OCI-LY7 (cell line): ENCODE measurements at regions not wholly inside any gene's neighbourhood (a gene's known extent, or its start where the extent isn't known, plus 50 kb on each side); places are given as distances from the start of the nearest gene placed in this dataset.

Experiments used
- BruUV-seq: library from RNA; stranded (reverse); fragments of 400-500 nt; replicated peaks from 2 replicates; lab custom pipeline; 2021; lab: Mats Ljungman, UMichigan
- CTCF ChIA-PET: fragments of 300-600 bp; sonication (Branson Sonifier 250); formaldehyde crosslinking; loops from one replicate; lab custom pipeline; 2022; ENCODE audit warnings: antibody characterized with exemption; ENCODE audit not compliant: unreplicated experiment; lab: Charles Lee
- POLR2A ChIA-PET: fragments of 300-600 bp; sonication (Branson Sonifier 250); formaldehyde crosslinking; loops from one replicate; lab custom pipeline; 2022; ENCODE audit warnings: antibody characterized with exemption; lab: Charles Lee
- DNase-seq: peaks from one replicate; pipeline ENCODE4 v3.0.0-alpha.2; 2015; ENCODE audit warnings: low spot score
- H2AFZ ChIP-seq: fragments of 200-600 bp; sonication (generic), shearing (Covaris generic); 2 replicates; pipeline ENCODE4 v1.6.1; 2014; ENCODE audit warnings: mild to moderate bottlenecking, antibody characterized with exemption, low read length, moderate library complexity
- H3K27ac ChIP-seq: fragments of 200-600 bp; sonication (generic); 2 replicates; pipeline ENCODE4 v1.5.1; 2014; ENCODE audit warnings: mixed run types, low read depth, mild to moderate bottlenecking, moderate library complexity, low read length, inconsistent platforms; ENCODE audit not compliant: poor library complexity, severe bottlenecking
- H3K36me3 ChIP-seq: fragments of 200-600 bp; sonication (generic); 2 replicates; pipeline ENCODE4 v1.6.1; 2014; ENCODE audit warnings: mild to moderate bottlenecking, antibody characterized with exemption, low read length, moderate library complexity, mixed read lengths; ENCODE audit not compliant: insufficient read depth
- H3K4me1 ChIP-seq: fragments of 200-600 bp; sonication (generic); 2 replicates; pipeline ENCODE4 v1.5.1; 2014; ENCODE audit warnings: mild to moderate bottlenecking, low read length; ENCODE audit not compliant: insufficient read depth, poor library complexity, severe bottlenecking
- H3K4me2 ChIP-seq: fragments of 200-600 bp; sonication (generic); 2 replicates; pipeline ENCODE4 v1.6.1; 2014; ENCODE audit warnings: mild to moderate bottlenecking, low read length
- H3K4me3 ChIP-seq: fragments of 200-600 bp; sonication (generic); 2 replicates; pipeline ENCODE4 v1.5.1; 2014; ENCODE audit warnings: mild to moderate bottlenecking, low read depth, low read length; ENCODE audit not compliant: poor library complexity, severe bottlenecking
- H3K79me2 ChIP-seq: fragments of 200-600 bp; sonication (generic); 2 replicates; pipeline ENCODE4 v1.6.1; 2016; ENCODE audit warnings: low read depth, mild to moderate bottlenecking, low read length, moderate library complexity, mixed read lengths; ENCODE audit not compliant: insufficient read depth
- H3K9me2 ChIP-seq: fragments of 200-600 bp; sonication (generic); 2 replicates; pipeline ENCODE4 v1.6.1; 2016; ENCODE audit warnings: mild to moderate bottlenecking, low read length, mixed read lengths; ENCODE audit not compliant: insufficient read depth
- H3K9me3 ChIP-seq: fragments of 200-600 bp; sonication (generic); 2 replicates; pipeline ENCODE4 v1.6.1; 2014; ENCODE audit warnings: mild to moderate bottlenecking, mixed run types, low read length, mixed read lengths
- H4K20me1 ChIP-seq: fragments of 200-600 bp; sonication (generic); 2 replicates; pipeline ENCODE4 v1.6.1; 2014; ENCODE audit warnings: mild to moderate bottlenecking, antibody characterized with exemption, low read length, moderate library complexity, mixed read lengths; ENCODE audit not compliant: insufficient read depth
- CTCF ChIP-seq: fragments of 200-600 bp; sonication (generic); conservative IDR thresholded peaks from 2 replicates; pipeline ENCODE4 v1.5.1; 2014; ENCODE audit warnings: mild to moderate bottlenecking, antibody characterized with exemption, low read length, moderate library complexity, mixed read lengths
- EZH2phosphoT487 ChIP-seq: fragments of 200-600 bp; sonication (generic); IDR thresholded peaks from 2 replicates; pipeline ENCODE4 v1.6.1; 2018; ENCODE audit warnings: low read depth, borderline replicate concordance, mild to moderate bottlenecking, mixed run types, antibody characterized with exemption, low read length, moderate library complexity, mixed read lengths
- intact Hi-C: fragments of 100-400 bp; cut with micrococcal nuclease; formaldehyde crosslinking; loops from one replicate; pipeline ENCODE4 v1.10.0; 2022; ENCODE audit not compliant: unreplicated experiment

- no peaks in the 10 kb centered on the region for H3K79me2 ChIP-seq
- H3K4me1 ChIP-seq: no peaks in the 10 kb centered on the region
- no peak overlapping the region for H2AFZ ChIP-seq
- TF ChIP-seq EZH2phosphoT487: no peak
- peak; percentile 71 for TF ChIP-seq CTCF
- no peaks in the 10 kb centered on the region for H3K36me3 ChIP-seq
- CTCF ChIA-PET: no interaction called here
- POLR2A ChIA-PET: no interaction called here
- H4K20me1 ChIP-seq: no peaks in the 10 kb centered on the region
- no peak overlapping the region for H3K4me2 ChIP-seq
- H3K4me3 ChIP-seq: no peak overlapping the region
- H3K27ac ChIP-seq: no peak overlapping the region
- intact Hi-C loops: no loop called here
- BruUV-seq: no TSS peak
- no peaks in the 10 kb centered on the region for H3K9me3 ChIP-seq
- DNase-seq: peak; percentile 10
- no peaks in the 10 kb centered on the region for H3K9me2 ChIP-seq
Observed at GRCh38 chr10:77715088-77715487, 77.5 kb upstream of the KCNMA1 start.

GRCh38 chr10:77713521-77714280 lies 76.1 kb upstream of the KCNMA1 start:
- no TSS peak for BruUV-seq
- intact Hi-C loops: no loop called here
- CTCF ChIA-PET: no interaction called here

More at GRCh38 chr10:77713521-77714280, 76.1 kb upstream of the KCNMA1 start:
- Histone ChIP-seq H3K4me2 (no peak overlapping the region), H4K20me1 (no peaks in the 10 kb centered on the region), H2AFZ (no peak overlapping the region), H3K9me3 (no peaks in the 10 kb centered on the region), H3K79me2 (no peaks in the 10 kb centered on the region), H3K4me1 (no peaks in the 10 kb centered on the region), H3K4me3 (no peak overlapping the region), H3K36me3 (no peaks in the 10 kb centered on the region), H3K9me2 (no peaks in the 10 kb centered on the region), H3K27ac (no peak overlapping the region)
- POLR2A ChIA-PET: no interaction called here
- no peak for TF ChIP-seq CTCF
- no peak for DNase-seq
